ENCODE measurements at regions not wholly inside any gene's neighbourhood (a gene's known extent, or its start where the extent isn't known, plus 50 kb on each side); places are given as distances from the start of the nearest gene placed in this dataset.
A peak's percentile ranks its signal among the peaks of the same experiment; 100 is the strongest.

- FAIRE-seq (no peak), DNase-seq (ENCODE audit: low read depth) (peak; percentile 77)
- H3K36me3 ChIP-seq (ENCODE audit: control insufficient read depth, insufficient read depth, low read length): no peaks in the 10 kb centered on the region
- no peak overlapping the region for H3K4me3 ChIP-seq (ENCODE audit: low read depth, low read length)
- TF ChIP-seq CTCF (IDR thresholded peaks at IDR 0.05; ENCODE audit: insufficient read depth, low read length, severe bottlenecking): no peak
- no peaks in the 10 kb centered on the region for H3K27me3 ChIP-seq (ENCODE audit: control insufficient read depth, insufficient read depth, low read length)
These were observed 105.0 kb upstream of the KLF6 start for GRCh38 chr10:3889961-3890522.

- FAIRE-seq (no peak), DNase-seq (ENCODE audit: low read depth) (peak; percentile 97)
- no peaks in the 10 kb centered on the region for H3K36me3 ChIP-seq (ENCODE audit: control insufficient read depth, insufficient read depth, low read length)
- H3K4me3 ChIP-seq (ENCODE audit: low read depth, low read length): no peak overlapping the region
- TF ChIP-seq CTCF (IDR thresholded peaks at IDR 0.05; ENCODE audit: insufficient read depth, low read length, severe bottlenecking): no peak
- no peaks in the 10 kb centered on the region for H3K27me3 ChIP-seq (ENCODE audit: control insufficient read depth, insufficient read depth, low read length)
These were observed 103.0 kb upstream of the KLF6 start for GRCh38 chr10:3887885-3888476.

- Histone ChIP-seq H3K27me3 (ENCODE audit: control insufficient read depth, insufficient read depth, low read length) (no peaks in the 10 kb centered on the region), H3K4me3 (ENCODE audit: low read depth, low read length) (no peak overlapping the region), H3K36me3 (ENCODE audit: control insufficient read depth, insufficient read depth, low read length) (no peaks in the 10 kb centered on the region)
- no peak for DNase-seq (ENCODE audit: low read depth)
- TF ChIP-seq CTCF (IDR thresholded peaks at IDR 0.05; ENCODE audit: insufficient read depth, low read length, severe bottlenecking): no peak
- no peak for FAIRE-seq
These were observed 102.4 kb upstream of the KLF6 start for GRCh38 chr10:3887404-3887803.

GRCh38 chr10:3886641-3887251 lies 101.7 kb upstream of the KLF6 start:
- Histone ChIP-seq H3K27me3 (ENCODE audit: control insufficient read depth, insufficient read depth, low read length) (no peaks in the 10 kb centered on the region), H3K36me3 (ENCODE audit: control insufficient read depth, insufficient read depth, low read length) (no peaks in the 10 kb centered on the region), H3K4me3 (ENCODE audit: low read depth, low read length) (no peak overlapping the region)
- TF ChIP-seq CTCF (IDR thresholded peaks at IDR 0.05; ENCODE audit: insufficient read depth, low read length, severe bottlenecking): no peak
- no peak for FAIRE-seq
- DNase-seq (ENCODE audit: low read depth): peak; percentile 95

GRCh38 chr10:3886191-3886590 lies 101.2 kb upstream of the KLF6 start:
- H3K27me3 ChIP-seq (ENCODE audit: control insufficient read depth, insufficient read depth, low read length): no peaks in the 10 kb centered on the region
- no peak for TF ChIP-seq CTCF (IDR thresholded peaks at IDR 0.05; ENCODE audit: insufficient read depth, low read length, severe bottlenecking)
- DNase-seq (ENCODE audit: low read depth) (no peak), FAIRE-seq (no peak)
- H3K36me3 ChIP-seq (ENCODE audit: control insufficient read depth, insufficient read depth, low read length): no peaks in the 10 kb centered on the region
- no peak overlapping the region for H3K4me3 ChIP-seq (ENCODE audit: low read depth, low read length)

Data from bronchial epithelial cell (primary cell).